HFF-Myc (cell line): ENCODE measurements at regions not wholly inside any gene's neighbourhood (a gene's known extent, or its start where the extent isn't known, plus 50 kb on each side); places are given as distances from the start of the nearest gene placed in this dataset.

ENCODE experiments used
- DNase-seq: peaks from one replicate; pipeline ENCODE4 v3.0.0-alpha.2; 2011; ENCODE audit warnings: low read depth; ENCODE audit errors: extremely low read depth
- H3K4me3 ChIP-seq: replicated peaks from 2 replicates; pipeline ENCODE4 v1.5.1; 2011; ENCODE audit warnings: low read depth, mild to moderate bottlenecking, control low read depth, low read length
- CTCF ChIP-seq: IDR thresholded peaks from 2 replicates; pipeline ENCODE4 v1.5.1; 2012; ENCODE audit warnings: mild to moderate bottlenecking, low read depth, low read length, control low read depth; ENCODE audit errors: missing control alignments

GRCh38 chr3:117874904-117875874 is 1159.5 kb downstream of the IGSF11 start:
- TF ChIP-seq CTCF, result no peak
- no peak overlapping the region for H3K4me3 ChIP-seq
- no peak for DNase-seq

GRCh38 chr3:117875887-117876286 is 1158.8 kb downstream of the IGSF11 start:
- no peak for TF ChIP-seq CTCF
- H3K4me3 ChIP-seq, result no peak overlapping the region
- no peak for DNase-seq

GRCh38 chr3:117880638-117881037 is 1154.0 kb downstream of the IGSF11 start:
- no peak overlapping the region for H3K4me3 ChIP-seq
- TF ChIP-seq CTCF, result no peak
- DNase-seq, result no peak

GRCh38 chr3:117881210-117881609 is 1153.4 kb downstream of the IGSF11 start:
- no peak for TF ChIP-seq CTCF
- no peak for DNase-seq

GRCh38 chr3:117885011-117885441 is 1149.6 kb downstream of the IGSF11 start:
- TF ChIP-seq CTCF, result no peak
- no peak for DNase-seq
- H3K4me3 ChIP-seq, result no peak overlapping the region

More at GRCh38 chr3:117881210-117881609, 1153.4 kb downstream of the IGSF11 start:
- no peak overlapping the region for H3K4me3 ChIP-seq

GRCh38 chr3:117886147-117886546 is 1148.5 kb downstream of the IGSF11 start:
- H3K4me3 ChIP-seq, result no peak overlapping the region
- DNase-seq, result no peak
- TF ChIP-seq CTCF, result no peak

GRCh38 chr3:117887031-117887430 is 1147.6 kb downstream of the IGSF11 start:
- DNase-seq, result no peak

More at GRCh38 chr3:117887031-117887430, 1147.6 kb downstream of the IGSF11 start:
- H3K4me3 ChIP-seq, result no peak overlapping the region
- no peak for TF ChIP-seq CTCF
